Heart right ventricle (tissue), 16 donors: ENCODE measurements at regions not wholly inside any gene's neighbourhood (a gene's known extent, or its start where the extent isn't known, plus 50 kb on each side); places are given as distances from the start of the nearest gene placed in this dataset.

Experiments
- ATAC-seq, 8 donors: fragments of 200-7000 bp; cut with Tn5 transposase; one replicate each; pipeline ENCODE4 v1.9.1; 2020; ENCODE audit warnings: mild to moderate bottlenecking in 8 of 8, moderate library complexity in 8 of 8, moderate number of reproducible peaks in 1 of 8
- DNase-seq, 2 donors: peaks; one replicate each; pipeline ENCODE4 v3.0.0-alpha.2; 2020
- H3K27ac ChIP-seq, 10 donors: fragments of 200-600 bp; sonication (generic) in 2 of 10; one replicate each; pipeline versions ENCODE4 v1.5.0 to v1.8.0; 2020 to 2022; ENCODE audit warnings: mild to moderate bottlenecking in 3 of 10
- H3K27me3 ChIP-seq, 7 donors: fragments of 200-600 bp; one replicate each; pipeline ENCODE4 v1.8.0; 2021 to 2022; ENCODE audit warnings: mild to moderate bottlenecking in 2 of 7
- H3K36me3 ChIP-seq, 9 donors: fragments of 200-600 bp; sonication (generic) in 1 of 9; one replicate each; pipeline versions ENCODE4 v1.5.0 to v1.8.0; 2020 to 2022; ENCODE audit warnings: mild to moderate bottlenecking in 2 of 9
- H3K4me1 ChIP-seq, 9 donors: fragments of 200-600 bp; sonication (generic) in 1 of 9; one replicate each; pipeline versions ENCODE4 v1.5.0 to v1.8.0; 2020 to 2022; ENCODE audit warnings: mild to moderate bottlenecking in 4 of 9
- H3K4me3 ChIP-seq, 10 donors: fragments of 200-600 bp; sonication (generic) in 2 of 10; one replicate each; pipeline versions ENCODE4 v1.5.0 to v1.8.0; 2020 to 2022; ENCODE audit warnings: mild to moderate bottlenecking in 7 of 10, moderate library complexity in 2 of 10
- H3K9me3 ChIP-seq, 11 donors: fragments of 200-600 bp in 10 of 11; sonication (generic) in 2 of 11; one replicate each; pipeline versions ENCODE4 v1.5.0 to v1.8.0; 2013 to 2022; ENCODE audit warnings: mild to moderate bottlenecking in 2 of 11, control low read depth in 1 of 11, moderate library complexity in 1 of 11
- CTCF ChIP-seq, 9 donors: fragments of 200-600 bp; sonication (generic) in 2 of 9; IDR thresholded peaks; one replicate each; pipeline versions ENCODE4 v1.5.0 to v1.8.0; 2021 to 2022; ENCODE audit warnings: antibody characterized with exemption in 9 of 9, mild to moderate bottlenecking in 5 of 9, moderate library complexity in 1 of 9
- WGBS, 2 donors: extraction: QIAGEN DNeasy Blood & Tissue Kit; methylation state at CpG; one replicate each; pipeline ENCODE4 v1.1.7; 2013; ENCODE audit warnings: inconsistent platforms in 1 of 2; 5-methylcytosine and 5-hydroxymethylcytosine counted together
- intact Hi-C, 10 donors: fragments of 100-400 bp; cut with DNase I; formaldehyde crosslinking; loops; one replicate each; pipeline versions ENCODE4 v1.11.1 to v1.14.2; 2022
- donor health status: Arrhythmogenic right ventricular cardiomyopathy.
- donor health status: ischemic (EF 13 %, LVEDD 7.1; RV severe dilation, severe dysfunction).
- donor health status: healthy with polysubstance abuse.
- donor health status: DM: no; HTN: yes; CAD: no.
- donor health status: DM: no; HTN: no; CAD: no.
- donor health status: ischemic (EF 25% LVEDD 6.9; RV normal size, moderate dysfunction).
- donor health status: ischemic (EF 25% LVEDD 5.7; RV mildly dilated, moderate dysfunction).
- donor health status: healthy.
- donor health status: DM: yes; HTN: yes; CAD: no.
- donor health status: Ischemic cardiomyopathy.
- donor health status: ischemic (EF 35%, LVEDD 5.7; RV mildly dilated, moderate dysfunction).
- donor health status: nonischemic (EF 11% LVEDD 7.7; RV severe dilation, severe dysfunction).
- donor health status: DM: yes; HTN: yes; CAD: no.
- donor health status: PGD.
- donor health status: ischemic (EF 29% LVEDD 5.4; RV normal size, mild dysfunction).
- donor health status: nonischemic (EF 23%, LVEDD 6.1; RV moderate dilation, normal function).

- Histone ChIP-seq H3K27me3 (no peaks in the 10 kb centered on the region), H3K27ac (no peak overlapping the region), H3K4me1 (no peaks in the 10 kb centered on the region), H3K36me3 (no peaks in the 10 kb centered on the region), H3K9me3 (peaks cover 0 to 7% (median 0%) of the 10 kb centered on the region in 11 donors), H3K4me3 (no peak overlapping the region)
- DNase-seq (no peak), ATAC-seq (no peak)
- 49 to 53% methylated on average over 4 of the region's 4 CpGs for WGBS, 2 donors
- TF ChIP-seq CTCF (IDR thresholded peaks at IDR 0.05) = no peak
- intact Hi-C loops = no loop called here
Measured at GRCh38 chrX:147680251-147680650, 231.5 kb upstream of the FMR1 start.

- TF ChIP-seq CTCF (IDR thresholded peaks at IDR 0.05) = no peak
- intact Hi-C loops = no loop called here
- Histone ChIP-seq H3K4me1 (no peaks in the 10 kb centered on the region), H3K36me3 (no peaks in the 10 kb centered on the region), H3K4me3 (no peak overlapping the region), H3K27ac (no peak overlapping the region), H3K27me3 (no peaks in the 10 kb centered on the region), H3K9me3 (peaks cover 0 to 19% (median 0%) of the 10 kb centered on the region in 11 donors)
- no peak for DNase-seq
- 60 to 69% methylated on average over 1 to 2 of the region's 2 CpGs for WGBS, 2 donors
- ATAC-seq = no peak
Measured at GRCh38 chrX:147693511-147693910, 218.2 kb upstream of the FMR1 start.

DNA sequence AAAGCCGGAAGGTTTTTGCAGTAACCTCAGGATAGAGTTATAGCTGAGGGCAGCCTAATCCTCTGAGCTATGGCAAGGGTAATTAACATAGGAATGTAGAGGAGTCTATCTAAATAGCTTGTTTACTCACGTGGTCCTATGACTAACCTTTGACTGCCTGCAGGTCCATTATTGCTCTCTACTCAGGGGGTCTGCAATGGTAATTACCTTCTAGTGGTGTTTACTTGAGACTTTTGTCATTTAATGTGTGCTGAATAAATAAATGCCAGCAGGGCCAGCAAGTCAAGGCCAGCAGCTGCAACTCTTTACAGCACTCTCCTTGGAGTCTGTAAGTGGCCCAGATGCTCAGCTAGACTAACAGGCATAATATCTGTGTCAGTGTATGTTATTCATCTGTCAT, 212.7 kb upstream of the FMR1 start:
- intact Hi-C loops = no loop called here
- H3K4me3 ChIP-seq = no peak overlapping the region
- no peaks in the 10 kb centered on the region for H3K36me3 ChIP-seq
- H3K4me1 ChIP-seq = no peaks in the 10 kb centered on the region
- H3K27me3 ChIP-seq = no peaks in the 10 kb centered on the region
- peaks cover 0 to 13% (median 0%) of the 10 kb centered on the region in 11 donors for H3K9me3 ChIP-seq
- DNase-seq (no peak), ATAC-seq (no peak)
- WGBS, 2 donors = 14 to 20% methylated on average over 2 of the region's 2 CpGs
- TF ChIP-seq CTCF (IDR thresholded peaks at IDR 0.05) = no peak
- no peak overlapping the region for H3K27ac ChIP-seq

DNA sequence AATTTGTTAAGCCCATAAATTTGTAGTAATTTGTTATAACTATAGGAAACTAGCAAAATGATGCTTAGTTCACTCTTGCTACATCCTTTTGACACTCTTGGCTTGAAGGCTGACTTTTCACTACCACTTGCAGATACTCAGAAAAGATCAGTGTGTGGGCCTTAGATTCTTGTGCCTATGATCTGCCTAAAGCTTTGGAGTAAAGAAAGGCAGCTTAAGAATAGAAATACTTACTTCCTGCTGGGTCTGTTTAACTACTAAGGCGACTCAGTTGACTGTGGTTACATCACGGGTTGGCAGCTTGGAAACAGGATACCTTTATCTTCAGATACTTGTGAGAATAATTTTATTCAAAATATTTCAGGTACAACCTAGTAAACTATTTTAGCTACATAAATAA, 201.4 kb upstream of the FMR1 start:
- Histone ChIP-seq H3K4me1 (no peaks in the 10 kb centered on the region), H3K27me3 (no peaks in the 10 kb centered on the region), H3K36me3 (no peaks in the 10 kb centered on the region), H3K27ac (no peak overlapping the region), H3K4me3 (no peak overlapping the region), H3K9me3 (no peaks in the 10 kb centered on the region)
- intact Hi-C loops = no loop called here
- WGBS, 2 donors = 42 to 45% methylated on average over 2 of the region's 2 CpGs
- DNase-seq (no peak), ATAC-seq (no peak)
- no peak for TF ChIP-seq CTCF (IDR thresholded peaks at IDR 0.05)

GRCh38 chrX:147733369-147733768, 178.3 kb upstream of the FMR1 start:
- no peak overlapping the region for H3K4me3 ChIP-seq
- no peaks in the 10 kb centered on the region for H3K36me3 ChIP-seq
- intact Hi-C loops = no loop called here
- 81 to 83% methylated on average over 2 of the region's 2 CpGs for WGBS, 2 donors
- H3K9me3 ChIP-seq = no peaks in the 10 kb centered on the region
- ATAC-seq = no peak
- H3K27ac ChIP-seq = no peak overlapping the region
- H3K4me1 ChIP-seq = no peaks in the 10 kb centered on the region
- no peak for DNase-seq
- TF ChIP-seq CTCF (IDR thresholded peaks at IDR 0.05) = no peak
- H3K27me3 ChIP-seq = no peaks in the 10 kb centered on the region
